CD14-positive monocyte (primary cell): ENCODE measurements at regions not wholly inside any gene's neighbourhood (a gene's known extent, or its start where the extent isn't known, plus 50 kb on each side); places are given as distances from the start of the nearest gene placed in this dataset.

ENCODE experiments used
- DNase-seq, 3 donors: peaks; one replicate each; pipeline ENCODE4 v3.0.0-alpha.2; 2011 to 2022
- H2AFZ ChIP-seq: 2 replicates; pipeline ENCODE4 v1.6.0; 2012; ENCODE audit warnings: mild to moderate bottlenecking, low read depth, low read length, inconsistent platforms; ENCODE audit not compliant: insufficient read depth, poor library complexity, severe bottlenecking
- H3K27ac ChIP-seq, 2 donors: 1 replicate in 1 of 2; 2 replicates in 1 of 2; pipeline ENCODE4 v1.5.1; 2012 to 2013; ENCODE audit warnings: low read length in 2 of 2, control low read depth in 1 of 2, inconsistent platforms in 1 of 2, low read depth in 1 of 2, mild to moderate bottlenecking in 1 of 2
- H3K27me3 ChIP-seq, 2 donors: one replicate each; pipeline versions ENCODE4 v1.6.0 to v1.6.1; 2011 to 2013; ENCODE audit warnings: low read length in 2 of 2; ENCODE audit not compliant: control insufficient read depth in 2 of 2, insufficient read depth in 2 of 2
- H3K36me3 ChIP-seq, 2 donors: replicated peaks in 1 of 2; 1 replicate in 1 of 2; 2 replicates in 1 of 2; pipeline versions ENCODE4 v1.5.1 to v1.6.1; 2012 to 2013; ENCODE audit warnings: low read length in 2 of 2, control low read depth in 1 of 2, inconsistent platforms in 1 of 2, mild to moderate bottlenecking in 1 of 2; ENCODE audit not compliant: insufficient read depth in 2 of 2, control insufficient read depth in 1 of 2
- H3K4me1 ChIP-seq, 2 donors: 1 replicate in 1 of 2; 2 replicates in 1 of 2; pipeline versions ENCODE4 v1.5.1 to v1.6.1; 2012 to 2013; ENCODE audit warnings: low read length in 2 of 2, control low read depth in 1 of 2, inconsistent platforms in 1 of 2, mild to moderate bottlenecking in 1 of 2, moderate library complexity in 1 of 2; ENCODE audit not compliant: insufficient read depth in 2 of 2, control insufficient read depth in 1 of 2
- H3K4me2 ChIP-seq: replicated peaks from 2 replicates; pipeline ENCODE3; 2012; ENCODE audit warnings: low read length, moderate library complexity, mild to moderate bottlenecking; ENCODE audit not compliant: poor library complexity, severe bottlenecking; ENCODE audit errors: extremely low read depth
- H3K4me3 ChIP-seq, 3 experiments: fragments of 200-600 bp in 1 of 3; sonication (generic) in 1 of 3; replicated peaks in 1 of 3; 1 replicate in 2 of 3; 2 replicates in 1 of 3; pipeline ENCODE4 v1.5.1; 2011 to 2013; ENCODE audit warnings: low read length in 3 of 3, mild to moderate bottlenecking in 3 of 3, control low read depth in 2 of 3, low read depth in 2 of 3, inconsistent platforms in 1 of 3, moderate library complexity in 1 of 3
- H3K79me2 ChIP-seq: 2 replicates; pipeline ENCODE4 v1.6.0; 2012; ENCODE audit warnings: mild to moderate bottlenecking, control low read depth, inconsistent platforms, low read length, moderate library complexity; ENCODE audit not compliant: insufficient read depth
- H3K9ac ChIP-seq: 2 replicates; pipeline ENCODE4 v1.6.0; 2017; ENCODE audit warnings: low read length, mild to moderate bottlenecking; ENCODE audit not compliant: insufficient read depth, poor library complexity, severe bottlenecking
- H3K9me3 ChIP-seq, 2 donors: replicated peaks in 1 of 2; 1 replicate in 1 of 2; 2 replicates in 1 of 2; pipeline versions ENCODE4 v1.5.1 to v1.6.1; 2012 to 2013; ENCODE audit warnings: low read length in 2 of 2, control low read depth in 1 of 2; ENCODE audit not compliant: control insufficient read depth in 1 of 2, insufficient read depth in 1 of 2
- H4K20me1 ChIP-seq: 2 replicates; pipeline ENCODE4 v1.6.0; 2012; ENCODE audit warnings: mild to moderate bottlenecking, low read length, control low read depth, moderate library complexity; ENCODE audit not compliant: insufficient read depth
- H3K27ac Mint-ChIP-seq, 7 donors: one replicate each; pipeline ENCODE4 v1.8.0; 2020; ENCODE audit warnings: mild to moderate bottlenecking in 7 of 7, mixed read lengths in 7 of 7, moderate library complexity in 6 of 7, inconsistent platforms in 2 of 7
- H3K27me3 Mint-ChIP-seq, 3 donors: one replicate each; pipeline ENCODE4 v1.8.0; 2021 to 2022; ENCODE audit warnings: low read depth in 3 of 3, mild to moderate bottlenecking in 3 of 3, mixed read lengths in 3 of 3, moderate library complexity in 3 of 3, inconsistent platforms in 1 of 3
- H3K36me3 Mint-ChIP-seq, 2 donors: one replicate each; pipeline ENCODE4 v1.8.0; 2020; ENCODE audit warnings: mixed read lengths in 2 of 2, inconsistent platforms in 1 of 2, mild to moderate bottlenecking in 1 of 2
- H3K4me1 Mint-ChIP-seq: one replicate; pipeline ENCODE4 v1.8.0; 2020; ENCODE audit warnings: mild to moderate bottlenecking, mixed read lengths
- H3K4me3 Mint-ChIP-seq, 2 donors: one replicate each; pipeline ENCODE4 v1.8.0; 2020; ENCODE audit warnings: mild to moderate bottlenecking in 2 of 2, mixed read lengths in 2 of 2, moderate library complexity in 1 of 2
- H3K9me3 Mint-ChIP-seq, 7 donors: one replicate each; pipeline ENCODE4 v1.8.0; 2020 to 2022; ENCODE audit warnings: mixed read lengths in 7 of 7, mild to moderate bottlenecking in 6 of 7, moderate library complexity in 6 of 7, inconsistent platforms in 2 of 7
- CTCF ChIP-seq: fragments of 200-600 bp; IDR thresholded peaks from one replicate; pipeline ENCODE4 v1.8.0; 2022; ENCODE audit warnings: antibody characterized with exemption, mild to moderate bottlenecking
- WGBS: methylation state at CpG from one replicate; pipeline ENCODE4 v1.1.5; 2013; ENCODE audit warnings: missing lambda C conversion rate; ENCODE audit not compliant: insufficient coverage; 5-methylcytosine and 5-hydroxymethylcytosine counted together
- intact Hi-C, 2 donors: fragments of 100-400 bp; cut with micrococcal nuclease; formaldehyde crosslinking; loops; one replicate each; pipeline versions ENCODE4 v1.15.0 to v1.15.1; 2023

GRCh38 chr1:192713921-192714320 is 78.0 kb downstream of the RGS13 start:
- 44% methylated on average over 1 of the region's 4 CpGs for WGBS
- H2AFZ ChIP-seq, result no peak overlapping the region
- H3K4me3 Mint-ChIP-seq, result no peak overlapping the region

DNA sequence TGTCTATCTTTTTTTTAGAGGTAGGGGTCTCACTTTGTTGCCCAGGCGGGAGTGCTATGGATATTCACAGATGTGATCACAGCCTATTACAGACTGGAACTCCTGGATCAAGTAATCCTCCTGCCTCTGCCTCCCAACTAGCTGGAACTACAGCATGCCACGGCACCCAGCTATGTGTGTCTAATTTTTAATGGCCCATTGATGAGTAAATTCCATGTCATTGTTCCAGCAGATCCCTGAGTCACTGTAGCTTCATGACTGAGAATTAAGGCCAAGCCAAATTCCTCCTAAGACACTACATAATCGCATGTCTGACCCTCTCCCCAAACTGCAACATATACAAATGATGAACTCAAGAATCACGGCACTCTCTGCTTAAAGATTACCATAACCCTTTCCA is 84.2 kb upstream of the RGS2 start:
- Mint-ChIP-seq H3K27me3 (peaks cover 1 to 2% (median 2%) of the 10 kb centered on the region in 3 donors), H3K4me3 (no peak overlapping the region), H3K9me3 (peaks cover 0 to 10% (median 6%) of the 10 kb centered on the region in 7 donors), H3K27ac (no peak overlapping the region), H3K4me1 (no peaks in the 10 kb centered on the region), H3K36me3 (no peaks in the 10 kb centered on the region)
- Histone ChIP-seq H3K9ac (no peak overlapping the region), H3K79me2 (no peaks in the 10 kb centered on the region), H3K27me3 (no peaks in the 10 kb centered on the region), H4K20me1 (no peaks in the 10 kb centered on the region), H3K4me3 (no peak overlapping the region), H3K36me3 (no peaks in the 10 kb centered on the region), H3K27ac (no peak overlapping the region), H3K4me1 (no peaks in the 10 kb centered on the region), H3K9me3 (no peaks in the 10 kb centered on the region), H2AFZ (no peak overlapping the region), H3K4me2 (no peak overlapping the region)
- DNase-seq, result no peak
- intact Hi-C loops, result no loop called here
- TF ChIP-seq CTCF, result no peak
- 87% methylated on average over 2 of the region's 4 CpGs for WGBS

More at GRCh38 chr1:192713921-192714320, 78.0 kb downstream of the RGS13 start:
- Histone ChIP-seq H3K79me2 (no peaks in the 10 kb centered on the region), H3K4me2 (no peak overlapping the region), H4K20me1 (no peaks in the 10 kb centered on the region), H3K4me1 (no peaks in the 10 kb centered on the region), H3K36me3 (no peaks in the 10 kb centered on the region), H3K4me3 (no peak overlapping the region), H3K27me3 (no peaks in the 10 kb centered on the region), H3K9ac (no peak overlapping the region), H3K27ac (no peak overlapping the region), H3K9me3 (peaks cover 0 to 3% of the 10 kb centered on the region in 2 donors)
- H3K36me3 Mint-ChIP-seq, result no peaks in the 10 kb centered on the region
- H3K27me3 Mint-ChIP-seq, result peaks cover 0 to 5% (median 0%) of the 10 kb centered on the region in 3 donors
- intact Hi-C loops, result no loop called here
- no peak for DNase-seq
- H3K27ac Mint-ChIP-seq, result no peak overlapping the region
- H3K9me3 Mint-ChIP-seq, result peaks cover 3 to 12% (median 11%) of the 10 kb centered on the region in 7 donors
- no peaks in the 10 kb centered on the region for H3K4me1 Mint-ChIP-seq
- no peak for TF ChIP-seq CTCF
